SJSA1 (cell line): ENCODE measurements at regions not wholly inside any gene's neighbourhood (a gene's known extent, or its start where the extent isn't known, plus 50 kb on each side); places are given as distances from the start of the nearest gene placed in this dataset.
"Not testable (repeated sequence)": the region's sequence is repeated elsewhere in the genome, so short reads cannot be mapped to it uniquely, and the experiment has no call there.

ENCODE experiments used
- DNase-seq, 2 experiments: peaks; one replicate each; pipeline ENCODE4 v3.0.0-alpha.2; 2015 to 2020; ENCODE audit warnings: low spot score in 2 of 2, low read depth in 1 of 2
- H3K27ac ChIP-seq: fragments of 250-450 bp; sonication (Bioruptor Pico); 2 replicates; pipeline ENCODE4 v1.5.1; 2020; ENCODE audit warnings: mild to moderate bottlenecking, moderate library complexity
- H3K27me3 ChIP-seq: fragments of 250-450 bp; sonication (Bioruptor Pico); replicated peaks from 2 replicates; pipeline ENCODE4 v1.5.1; 2020; ENCODE audit warnings: mild to moderate bottlenecking, moderate library complexity
- H3K36me3 ChIP-seq: fragments of 250-450 bp; sonication (Bioruptor Pico); 2 replicates; pipeline ENCODE4 v1.5.1; 2020; ENCODE audit warnings: mild to moderate bottlenecking
- H3K4me1 ChIP-seq: fragments of 250-450 bp; sonication (Bioruptor Pico); replicated peaks from 2 replicates; pipeline ENCODE4 v1.6.1; 2021; ENCODE audit warnings: mild to moderate bottlenecking
- H3K4me3 ChIP-seq: fragments of 250-450 bp; sonication (Bioruptor Pico); 2 replicates; pipeline ENCODE4 v1.5.1; 2020; ENCODE audit warnings: mild to moderate bottlenecking
- H3K9me3 ChIP-seq: fragments of 250-450 bp; sonication (Bioruptor Pico); replicated peaks from 2 replicates; pipeline ENCODE4 v1.5.1; 2020; ENCODE audit warnings: mild to moderate bottlenecking

GRCh38 chr7:121531175-121532070 lies 135.3 kb upstream of the FAM3C start:
- peak overlapping the region; percentile 67 for H3K27ac ChIP-seq
- DNase-seq = peak in 1 of 2 experiments; percentile 20
- H3K9me3 ChIP-seq = no peaks in the 10 kb centered on the region
- H3K4me3 ChIP-seq = no peak overlapping the region
- no peaks in the 10 kb centered on the region for H3K36me3 ChIP-seq
- H3K4me1 ChIP-seq = peaks cover 29% of the 10 kb centered on the region
- H3K27me3 ChIP-seq = no peaks in the 10 kb centered on the region

- peak; percentile 94 to 97 for DNase-seq
- no peaks in the 10 kb centered on the region for H3K9me3 ChIP-seq
- H3K4me1 ChIP-seq = peaks cover 31% of the 10 kb centered on the region
- H3K27ac ChIP-seq = peak overlapping the region; percentile 73
- no peak overlapping the region for H3K4me3 ChIP-seq
- H3K36me3 ChIP-seq = no peaks in the 10 kb centered on the region
- H3K27me3 ChIP-seq = no peaks in the 10 kb centered on the region
Measured at GRCh38 chr7:121530227-121531174, 134.4 kb upstream of the FAM3C start.

GRCh38 chr7:121529003-121529402 lies 132.9 kb upstream of the FAM3C start:
- H3K36me3 ChIP-seq = no peaks in the 10 kb centered on the region
- H3K27ac ChIP-seq = no peak overlapping the region
- no peak for DNase-seq
- no peak overlapping the region for H3K4me3 ChIP-seq
- no peaks in the 10 kb centered on the region for H3K27me3 ChIP-seq
- H3K4me1 ChIP-seq = peaks cover 45% of the 10 kb centered on the region
- no peaks in the 10 kb centered on the region for H3K9me3 ChIP-seq

- H3K4me1 ChIP-seq = peaks cover 43% of the 10 kb centered on the region
- DNase-seq, H3K36me3 ChIP-seq, H3K27me3 ChIP-seq, H3K27ac ChIP-seq, H3K4me3 ChIP-seq, H3K9me3 ChIP-seq: not testable (repeated sequence)
Measured at GRCh38 chr7:121526210-121526609, 130.1 kb upstream of the FAM3C start.

- Histone ChIP-seq H3K9me3 (no peaks in the 10 kb centered on the region), H3K27ac (peak overlapping the region; percentile 74), H3K36me3 (no peaks in the 10 kb centered on the region), H3K4me1 (peaks cover 36% of the 10 kb centered on the region), H3K27me3 (no peaks in the 10 kb centered on the region), H3K4me3 (no peak overlapping the region)
- peak; percentile 48 to 78 for DNase-seq
Measured at GRCh38 chr7:121525155-121525819, 129.2 kb upstream of the FAM3C start.

GRCh38 chr7:121521711-121522400 lies 125.7 kb upstream of the FAM3C start:
- no peaks in the 10 kb centered on the region for H3K9me3 ChIP-seq
- peaks cover 23% of the 10 kb centered on the region for H3K4me1 ChIP-seq
- H3K4me3 ChIP-seq = no peak overlapping the region
- no peaks in the 10 kb centered on the region for H3K27me3 ChIP-seq
- no peaks in the 10 kb centered on the region for H3K36me3 ChIP-seq
- no peak overlapping the region for H3K27ac ChIP-seq
- no peak for DNase-seq

GRCh38 chr7:121520911-121521310 lies 124.8 kb upstream of the FAM3C start:
- no peaks in the 10 kb centered on the region for H3K9me3 ChIP-seq
- H3K4me3 ChIP-seq = no peak overlapping the region
- no peak for DNase-seq
- H3K36me3 ChIP-seq = no peaks in the 10 kb centered on the region
- peaks cover 23% of the 10 kb centered on the region for H3K4me1 ChIP-seq
- H3K27me3 ChIP-seq = no peaks in the 10 kb centered on the region
- no peak overlapping the region for H3K27ac ChIP-seq

GRCh38 chr7:121519548-121520521 lies 123.7 kb upstream of the FAM3C start:
- DNase-seq = no peak
- no peak overlapping the region for H3K27ac ChIP-seq

GRCh38 chr7:121517591-121517990 lies 121.5 kb upstream of the FAM3C start:
- DNase-seq = no peak
- no peaks in the 10 kb centered on the region for H3K27me3 ChIP-seq
- no peak overlapping the region for H3K27ac ChIP-seq
- no peaks in the 10 kb centered on the region for H3K9me3 ChIP-seq
- H3K4me3 ChIP-seq = no peak overlapping the region
- no peaks in the 10 kb centered on the region; the same call in 1 of the 2 replicates for H3K4me1 ChIP-seq
- no peaks in the 10 kb centered on the region for H3K36me3 ChIP-seq

More at GRCh38 chr7:121519548-121520521, 123.7 kb upstream of the FAM3C start:
- no peaks in the 10 kb centered on the region for H3K36me3 ChIP-seq
- H3K4me1 ChIP-seq = peaks cover 12% of the 10 kb centered on the region
- H3K4me3 ChIP-seq = no peak overlapping the region
- H3K27me3 ChIP-seq = no peaks in the 10 kb centered on the region
- no peaks in the 10 kb centered on the region for H3K9me3 ChIP-seq

- H3K4me3 ChIP-seq = no peak overlapping the region
Measured at GRCh38 chr7:121516821-121517220, 120.7 kb upstream of the FAM3C start.

GRCh38 chr7:121515630-121516401 lies 119.7 kb upstream of the FAM3C start:
- DNase-seq = no peak
- Histone ChIP-seq H3K4me1 (no peaks in the 10 kb centered on the region), H3K9me3 (peaks cover 6% of the 10 kb centered on the region), H3K36me3 (no peaks in the 10 kb centered on the region), H3K27me3 (no peaks in the 10 kb centered on the region), H3K4me3 (no peak overlapping the region), H3K27ac (no peak overlapping the region)

More at GRCh38 chr7:121516821-121517220, 120.7 kb upstream of the FAM3C start:
- H3K27me3 ChIP-seq = no peaks in the 10 kb centered on the region
- no peaks in the 10 kb centered on the region for H3K9me3 ChIP-seq
- H3K4me1 ChIP-seq = no peaks in the 10 kb centered on the region; the same call in 1 of the 2 replicates
- DNase-seq = no peak
- no peak overlapping the region for H3K27ac ChIP-seq
- H3K36me3 ChIP-seq = no peaks in the 10 kb centered on the region
